SK-N-SH (cell line): ENCODE measurements at regions not wholly inside any gene's neighbourhood (a gene's known extent, or its start where the extent isn't known, plus 50 kb on each side); places are given as distances from the start of the nearest gene placed in this dataset.

Experiments used
- CTCF ChIA-PET: fragments of 300-600, 350-600 bp; formaldehyde crosslinking; extraction: SDS; loops from one replicate; lab custom pipeline; 2021; lab: Yijun Ruan, JAX
- POLR2A ChIA-PET: fragments of 350-600 bp; sonication (Branson Sonifier 250); formaldehyde crosslinking; extraction: SDS; loops from one replicate; lab custom pipeline; 2020; ENCODE audit warnings: antibody characterized with exemption, inconsistent platforms; lab: Yijun Ruan, JAX
- DNase-seq: peaks from one replicate; pipeline ENCODE4 v3.0.0; 2012
- H2AFZ ChIP-seq: fragments of 200-600 bp; sonication (generic); 2 replicates; pipeline ENCODE4 v1.8.1; 2016; ENCODE audit warnings: antibody characterized with exemption, mild to moderate bottlenecking, low read depth
- H3F3A ChIP-seq: fragments of 200-600 bp; sonication (generic); replicated peaks from 2 replicates; pipeline ENCODE3; 2016; ENCODE audit warnings: antibody characterized with exemption, mild to moderate bottlenecking; ENCODE audit not compliant: insufficient read depth
- H3K27ac ChIP-seq, 2 experiments: fragments of 200-500 bp in 1 of 2; fragments of 200-600 bp in 1 of 2; sonication (Bioruptor generic) in 1 of 2; sonication (generic), shearing (Covaris generic) in 1 of 2; 2 replicates each; pipeline versions ENCODE4 v1.5.1 to v1.6.1; 2014 to 2016; ENCODE audit warnings: low read depth in 2 of 2, inconsistent platforms in 1 of 2, low read length in 1 of 2, mild to moderate bottlenecking in 1 of 2, mixed read lengths in 1 of 2
- H3K27me3 ChIP-seq: fragments of 200-600 bp; sonication (generic), shearing (Covaris generic); 2 replicates; pipeline ENCODE4 v1.6.1; 2016; ENCODE audit warnings: mixed run types; ENCODE audit not compliant: insufficient read depth
- H3K36me3 ChIP-seq, 2 experiments: fragments of 200-500 bp in 1 of 2; fragments of 200-600 bp in 1 of 2; sonication (Bioruptor generic) in 1 of 2; sonication (generic) in 1 of 2; replicated peaks in 1 of 2; 2 replicates each; pipeline versions ENCODE3 to v1.5.1; 2014 to 2016; ENCODE audit warnings: low read length in 1 of 2, mild to moderate bottlenecking in 1 of 2; ENCODE audit not compliant: insufficient read depth in 2 of 2, control insufficient read depth in 1 of 2
- H3K4me1 ChIP-seq, 2 experiments: fragments of 200-500 bp in 1 of 2; fragments of 200-600 bp in 1 of 2; sonication (Bioruptor generic) in 1 of 2; sonication (generic), shearing (Covaris generic) in 1 of 2; 2 replicates each; pipeline versions ENCODE4 v1.5.1 to v1.6.1; 2014 to 2016; ENCODE audit warnings: low read depth in 1 of 2, low read length in 1 of 2, mixed run types in 1 of 2; ENCODE audit not compliant: insufficient read depth in 2 of 2, control insufficient read depth in 1 of 2
- H3K4me2 ChIP-seq: fragments of 200-600 bp; sonication (generic), shearing (Covaris generic); 2 replicates; pipeline ENCODE4 v1.6.1; 2017; ENCODE audit warnings: mixed run types
- H3K4me3 ChIP-seq, 2 experiments: fragments of 200-500 bp in 1 of 2; fragments of 200-600 bp in 1 of 2; sonication (Bioruptor generic) in 1 of 2; sonication (generic), shearing (Covaris generic) in 1 of 2; 2 replicates each; pipeline versions ENCODE4 v1.5.1 to v1.8.1; 2014 to 2016; ENCODE audit warnings: low read depth in 2 of 2, inconsistent platforms in 1 of 2, low read length in 1 of 2, mild to moderate bottlenecking in 1 of 2, mixed read lengths in 1 of 2, moderate library complexity in 1 of 2
- H3K79me2 ChIP-seq: fragments of 200-600 bp; sonication (generic); 2 replicates; pipeline ENCODE4 v1.8.1; 2017; ENCODE audit warnings: mild to moderate bottlenecking; ENCODE audit not compliant: insufficient read depth
- H3K9ac ChIP-seq: fragments of 200-600 bp; sonication (generic); 2 replicates; pipeline ENCODE4 v1.6.1; 2017; ENCODE audit warnings: mixed run types
- H3K9me2 ChIP-seq: fragments of 200-600 bp; sonication (generic); 2 replicates; pipeline ENCODE4 v1.6.1; 2017; ENCODE audit warnings: mixed run types
- H3K9me3 ChIP-seq: fragments of 200-600 bp; sonication (generic); 2 replicates; pipeline ENCODE4 v1.6.1; 2017; ENCODE audit warnings: mixed run types, mild to moderate bottlenecking, moderate library complexity
- H4K20me1 ChIP-seq: fragments of 200-600 bp; sonication (generic); 2 replicates; pipeline ENCODE4 v1.6.1; 2017; ENCODE audit warnings: mild to moderate bottlenecking, mixed run types; ENCODE audit not compliant: insufficient read depth
- CHD2 ChIP-seq: fragments of 150-350 bp; IDR thresholded peaks from 2 replicates; pipeline ENCODE4 v1.6.1; 2018; ENCODE audit warnings: low read length; ENCODE audit not compliant: partially characterized antibody
- ELF1 ChIP-seq: IDR thresholded peaks from 2 replicates; pipeline ENCODE4 v1.4.0; 2012
- FOXJ3 ChIP-seq: sonication (generic); formaldehyde crosslinking; IDR thresholded peaks from 2 replicates; pipeline ENCODE4 v1.5.1; 2020; ENCODE audit warnings: mild to moderate bottlenecking, missing genetic modification reagents
- FOXM1 ChIP-seq: IDR thresholded peaks from 2 replicates; pipeline ENCODE4 v1.4.0; 2012; ENCODE audit warnings: low read depth, mild to moderate bottlenecking
- GATA2 ChIP-seq: sonication (generic); formaldehyde crosslinking; IDR thresholded peaks from 2 replicates; pipeline ENCODE4 v1.5.0; 2020; ENCODE audit warnings: mild to moderate bottlenecking, missing genetic modification reagents
- NRF1 ChIP-seq: IDR thresholded peaks from 2 replicates; pipeline ENCODE4 v1.6.1; 2012; ENCODE audit warnings: low read depth, mild to moderate bottlenecking, low read length
- RCOR1 ChIP-seq: fragments of 150-350 bp; IDR thresholded peaks from 2 replicates; pipeline ENCODE4 v1.6.1; 2017; ENCODE audit warnings: antibody characterized with exemption, low read length
- RFX5 ChIP-seq: IDR thresholded peaks from 2 replicates; pipeline ENCODE4 v1.6.1; 2012; ENCODE audit warnings: mild to moderate bottlenecking, improper control_type of control experiment, low read length
- RXRA ChIP-seq: IDR thresholded peaks from 2 replicates; pipeline ENCODE4 v1.4.0; 2012; ENCODE audit warnings: low read depth, mild to moderate bottlenecking, borderline replicate concordance
- SIN3A ChIP-seq: IDR thresholded peaks from 2 replicates; pipeline ENCODE4 v1.6.1; 2012; ENCODE audit warnings: low read depth, mild to moderate bottlenecking, low read length, moderate library complexity, borderline replicate concordance
- TAF1 ChIP-seq: IDR thresholded peaks from 2 replicates; pipeline ENCODE4 v1.6.1; 2012; ENCODE audit warnings: low read depth, mild to moderate bottlenecking, low read length, moderate library complexity, borderline replicate concordance
- WGBS: methylation state at CpG from one replicate; pipeline ENCODE4 v1.1.6; 2017; ENCODE audit warnings: low lambda C conversion rate; 5-methylcytosine and 5-hydroxymethylcytosine counted together
- TF ChIP-seq, protein P1 (sequence below): IDR thresholded peaks from 2 replicates; pipeline ENCODE4 v1.4.0; 2012; ENCODE audit warnings: low read depth
- TF ChIP-seq, protein P2 (sequence below): IDR thresholded peaks from 2 replicates; pipeline ENCODE4 v1.6.1; 2012; ENCODE audit warnings: mild to moderate bottlenecking, low read depth, low read length, moderate library complexity
- TF ChIP-seq, protein P3 (sequence below): fragments of 150-350 bp; IDR thresholded peaks from 2 replicates; pipeline ENCODE4 v1.6.1; 2017; ENCODE audit warnings: antibody characterized with exemption, low read length, low read depth, borderline replicate concordance

DNA sequence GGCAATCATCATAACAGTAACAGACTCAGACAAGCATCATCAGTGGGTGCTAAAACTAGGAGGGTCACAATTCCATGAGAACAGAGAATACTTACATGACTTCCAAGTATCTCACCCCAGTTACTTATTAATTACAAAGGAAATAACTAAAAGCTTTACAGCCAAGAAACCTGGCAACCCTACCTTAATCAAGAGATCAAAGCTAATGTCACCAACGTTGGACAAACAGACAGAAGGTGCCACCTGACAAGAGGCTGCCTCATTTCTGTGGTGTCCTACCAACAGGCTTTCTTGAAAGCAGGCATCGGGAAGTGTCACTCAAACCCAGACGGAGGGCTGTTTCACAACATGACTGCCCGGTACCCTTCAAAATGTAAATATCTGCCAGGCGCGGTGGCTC is 84.6 kb downstream of the RMI2 start:
- Histone ChIP-seq H3K9me2 (no peaks in the 10 kb centered on the region), H3K9ac (no peak overlapping the region), H3K4me1 (no peaks in the 10 kb centered on the region), H2AFZ (no peak overlapping the region), H4K20me1 (no peaks in the 10 kb centered on the region), H3F3A (no peaks in the 10 kb centered on the region), H3K27ac (no peak overlapping the region), H3K79me2 (no peaks in the 10 kb centered on the region), H3K9me3 (no peaks in the 10 kb centered on the region), H3K4me2 (no peak overlapping the region), H3K36me3 (no peaks in the 10 kb centered on the region), H3K4me3 (no peak overlapping the region), H3K27me3 (no peaks in the 10 kb centered on the region)
- no peak for TF ChIP-seq TAF1
- TF ChIP-seq FOXJ3 (CRISPR knock-in tag): no peak
- TF ChIP-seq FOXM1: no peak
- TF ChIP-seq NRF1: no peak
- TF ChIP-seq, protein P1, sequence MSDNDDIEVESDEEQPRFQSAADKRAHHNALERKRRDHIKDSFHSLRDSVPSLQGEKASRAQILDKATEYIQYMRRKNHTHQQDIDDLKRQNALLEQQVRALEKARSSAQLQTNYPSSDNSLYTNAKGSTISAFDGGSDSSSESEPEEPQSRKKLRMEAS: no peak
- TF ChIP-seq RXRA: no peak
- TF ChIP-seq, protein P2, sequence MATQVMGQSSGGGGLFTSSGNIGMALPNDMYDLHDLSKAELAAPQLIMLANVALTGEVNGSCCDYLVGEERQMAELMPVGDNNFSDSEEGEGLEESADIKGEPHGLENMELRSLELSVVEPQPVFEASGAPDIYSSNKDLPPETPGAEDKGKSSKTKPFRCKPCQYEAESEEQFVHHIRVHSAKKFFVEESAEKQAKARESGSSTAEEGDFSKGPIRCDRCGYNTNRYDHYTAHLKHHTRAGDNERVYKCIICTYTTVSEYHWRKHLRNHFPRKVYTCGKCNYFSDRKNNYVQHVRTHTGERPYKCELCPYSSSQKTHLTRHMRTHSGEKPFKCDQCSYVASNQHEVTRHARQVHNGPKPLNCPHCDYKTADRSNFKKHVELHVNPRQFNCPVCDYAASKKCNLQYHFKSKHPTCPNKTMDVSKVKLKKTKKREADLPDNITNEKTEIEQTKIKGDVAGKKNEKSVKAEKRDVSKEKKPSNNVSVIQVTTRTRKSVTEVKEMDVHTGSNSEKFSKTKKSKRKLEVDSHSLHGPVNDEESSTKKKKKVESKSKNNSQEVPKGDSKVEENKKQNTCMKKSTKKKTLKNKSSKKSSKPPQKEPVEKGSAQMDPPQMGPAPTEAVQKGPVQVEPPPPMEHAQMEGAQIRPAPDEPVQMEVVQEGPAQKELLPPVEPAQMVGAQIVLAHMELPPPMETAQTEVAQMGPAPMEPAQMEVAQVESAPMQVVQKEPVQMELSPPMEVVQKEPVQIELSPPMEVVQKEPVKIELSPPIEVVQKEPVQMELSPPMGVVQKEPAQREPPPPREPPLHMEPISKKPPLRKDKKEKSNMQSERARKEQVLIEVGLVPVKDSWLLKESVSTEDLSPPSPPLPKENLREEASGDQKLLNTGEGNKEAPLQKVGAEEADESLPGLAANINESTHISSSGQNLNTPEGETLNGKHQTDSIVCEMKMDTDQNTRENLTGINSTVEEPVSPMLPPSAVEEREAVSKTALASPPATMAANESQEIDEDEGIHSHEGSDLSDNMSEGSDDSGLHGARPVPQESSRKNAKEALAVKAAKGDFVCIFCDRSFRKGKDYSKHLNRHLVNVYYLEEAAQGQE: no peak
- TF ChIP-seq CHD2: no peak
- TF ChIP-seq GATA2 (CRISPR knock-in tag): no peak
- no peak for TF ChIP-seq ELF1
- no peak for TF ChIP-seq SIN3A
- no peak for TF ChIP-seq RFX5
- TF ChIP-seq, protein P3, sequence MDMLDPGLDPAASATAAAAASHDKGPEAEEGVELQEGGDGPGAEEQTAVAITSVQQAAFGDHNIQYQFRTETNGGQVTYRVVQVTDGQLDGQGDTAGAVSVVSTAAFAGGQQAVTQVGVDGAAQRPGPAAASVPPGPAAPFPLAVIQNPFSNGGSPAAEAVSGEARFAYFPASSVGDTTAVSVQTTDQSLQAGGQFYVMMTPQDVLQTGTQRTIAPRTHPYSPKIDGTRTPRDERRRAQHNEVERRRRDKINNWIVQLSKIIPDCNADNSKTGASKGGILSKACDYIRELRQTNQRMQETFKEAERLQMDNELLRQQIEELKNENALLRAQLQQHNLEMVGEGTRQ: no peak
- TF ChIP-seq RCOR1: no peak
- POLR2A ChIA-PET: no interaction called here
- DNase-seq: no peak
- 61% methylated on average over 3 of the region's 6 CpGs for whole genome bisulfite sequencing
- CTCF ChIA-PET: no interaction called here
